GM12878 (cell line): ENCODE measurements at regions not wholly inside any gene's neighbourhood (a gene's known extent, or its start where the extent isn't known, plus 50 kb on each side); places are given as distances from the start of the nearest gene placed in this dataset.

Source experiments
- ATAC-seq: fragments of 200-7000 bp; cut with Tn5 transposase; 3 replicates; pipeline ENCODE4 v1.9.1; 2020; ENCODE audit warnings: mild to moderate bottlenecking, moderate library complexity
- BruUV-seq: library from RNA; stranded (reverse); fragments of 400-500 nt; replicated peaks from 2 replicates; lab custom pipeline; 2021; lab: Mats Ljungman, UMichigan
- CTCF ChIA-PET: fragments of 300-600 bp; sonication (Branson Sonifier 250); formaldehyde crosslinking; extraction: SDS; loops from one replicate; lab custom pipeline; 2021; ENCODE audit warnings: inconsistent platforms; lab: Yijun Ruan, JAX
- POLR2A ChIA-PET: fragments of 350-600 bp; formaldehyde crosslinking; extraction: SDS; loops from one replicate; lab custom pipeline; 2021; ENCODE audit warnings: inconsistent platforms; lab: Charles Lee
- RAD21 ChIA-PET: fragments of 300-600 bp; sonication (Branson Sonifier 250); formaldehyde crosslinking; loops from one replicate; lab custom pipeline; 2023; ENCODE audit warnings: antibody characterized with exemption; ENCODE audit not compliant: unreplicated experiment; lab: Charles Lee
- SMC1A ChIA-PET: fragments of 300-600 bp; sonication (Branson Sonifier 250); formaldehyde crosslinking; loops from one replicate; lab custom pipeline; 2023; ENCODE audit not compliant: unreplicated experiment, uncharacterized antibody; lab: Charles Lee
- DNase-seq: peaks from one replicate; pipeline ENCODE4 v3.0.0-alpha.2; 2011; ENCODE audit warnings: low read depth, low spot score
- FAIRE-seq: peaks from 3 replicates; lab custom pipeline; 2011; peaks lifted over from hg19 to GRCh38; lab: Jason Lieb, UNC
- H2AFZ ChIP-seq: 2 replicates; pipeline ENCODE4 v1.6.0; 2011; ENCODE audit warnings: low read depth, low read length, control low read depth; ENCODE audit not compliant: control insufficient read depth
- H3K27ac ChIP-seq: 2 replicates; pipeline ENCODE4 v1.5.1; 2011; ENCODE audit warnings: control low read depth; ENCODE audit not compliant: control insufficient read depth, insufficient read depth
- H3K27me3 ChIP-seq, 2 experiments: replicated peaks in 1 of 2; 2 replicates each; pipeline versions ENCODE4 v1.6.0 to v1.6.1; 2011; ENCODE audit warnings: low read length in 1 of 2; ENCODE audit not compliant: control insufficient read depth in 2 of 2, insufficient read depth in 2 of 2
- H3K36me3 ChIP-seq, 2 experiments: 2 replicates each; pipeline ENCODE4 v1.5.1; 2011; ENCODE audit warnings: low read length in 1 of 2; ENCODE audit not compliant: control insufficient read depth in 2 of 2, insufficient read depth in 2 of 2
- H3K4me1 ChIP-seq: 2 replicates; pipeline ENCODE4 v1.6.1; 2011; ENCODE audit warnings: mild to moderate bottlenecking, low read length, moderate library complexity, mixed read lengths; ENCODE audit not compliant: control insufficient read depth, insufficient read depth
- H3K4me2 ChIP-seq: 2 replicates; pipeline ENCODE4 v1.6.0; 2011; ENCODE audit warnings: control low read depth; ENCODE audit not compliant: control insufficient read depth, insufficient read depth
- H3K4me3 ChIP-seq: fragments of 200-600 bp; sonication (generic); 2 replicates; pipeline ENCODE4 v1.5.1; 2016
- H3K79me2 ChIP-seq: 2 replicates; pipeline ENCODE4 v1.6.0; 2011; ENCODE audit warnings: low read length; ENCODE audit not compliant: control insufficient read depth, insufficient read depth
- H3K9ac ChIP-seq: 2 replicates; pipeline ENCODE4 v1.8.0; 2011; ENCODE audit warnings: low read length, control low read depth, mixed read lengths; ENCODE audit not compliant: control insufficient read depth, insufficient read depth
- H3K9me3 ChIP-seq: replicated peaks from 3 replicates; pipeline ENCODE4 v1.5.1; 2011; ENCODE audit warnings: mild to moderate bottlenecking, low read length; ENCODE audit not compliant: control insufficient read depth, insufficient read depth
- H4K20me1 ChIP-seq: 2 replicates; pipeline ENCODE4 v1.6.0; 2011; ENCODE audit not compliant: control insufficient read depth, insufficient read depth
- ATF7 ChIP-seq: fragments of 450-650 bp; IDR thresholded peaks from 2 replicates; pipeline ENCODE4 v1.6.1; 2016; ENCODE audit warnings: low read depth, mild to moderate bottlenecking
- BCLAF1 ChIP-seq: fragments of 450-650 bp; IDR thresholded peaks from 2 replicates; pipeline ENCODE4 v1.6.1; 2017; ENCODE audit warnings: antibody characterized with exemption, mild to moderate bottlenecking, moderate library complexity
- BHLHE40 ChIP-seq, 2 experiments: fragments of 450-650 bp in 1 of 2; IDR thresholded peaks; 2 replicates each; pipeline ENCODE4 v1.6.1; 2011 to 2017; ENCODE audit warnings: low read depth in 2 of 2, borderline replicate concordance in 1 of 2, improper control_type of control experiment in 1 of 2, low read length in 1 of 2, mild to moderate bottlenecking in 1 of 2
- CBFB ChIP-seq: IDR thresholded peaks from 2 replicates; pipeline ENCODE4 v1.6.1; 2016; ENCODE audit warnings: antibody characterized with exemption, low read depth
- E4F1 ChIP-seq: fragments of 450-650 bp; IDR thresholded peaks from 2 replicates; pipeline ENCODE4 v1.6.1; 2018; ENCODE audit warnings: borderline replicate concordance, mild to moderate bottlenecking; ENCODE audit not compliant: partially characterized antibody
- FOXK2 ChIP-seq: fragments of 450-650 bp; IDR thresholded peaks from 2 replicates; pipeline ENCODE4 v1.6.1; 2017; ENCODE audit warnings: mild to moderate bottlenecking, moderate library complexity
- KAT2A ChIP-seq: conservative IDR thresholded peaks from 2 replicates; pipeline ENCODE4 v1.6.1; 2011; ENCODE audit warnings: low read depth, low read length; ENCODE audit not compliant: control insufficient read depth
- PKNOX1 ChIP-seq: fragments of 450-650 bp; IDR thresholded peaks from 2 replicates; pipeline ENCODE4 v1.6.1; 2016; ENCODE audit warnings: mild to moderate bottlenecking
- RB1 ChIP-seq: fragments of 450-650 bp; formaldehyde crosslinking; IDR thresholded peaks from 2 replicates; pipeline ENCODE4 v1.6.1; 2017; ENCODE audit warnings: mild to moderate bottlenecking, borderline replicate concordance
- SMAD5 ChIP-seq: IDR thresholded peaks from 2 replicates; pipeline ENCODE4 v1.6.1; 2016; ENCODE audit warnings: antibody characterized with exemption, low read depth
- ZNF24 ChIP-seq: fragments of 450-650 bp; IDR thresholded peaks from 2 replicates; pipeline ENCODE4 v1.6.1; 2017; ENCODE audit warnings: antibody characterized with exemption, mild to moderate bottlenecking
- ZNF622 ChIP-seq: fragments of 450-650 bp; IDR thresholded peaks from 2 replicates; pipeline ENCODE4 v1.6.1; 2017; ENCODE audit warnings: mild to moderate bottlenecking, inconsistent platforms
- ZSCAN29 ChIP-seq: fragments of 450-650 bp; IDR thresholded peaks from 2 replicates; pipeline ENCODE4 v1.6.1; 2017; ENCODE audit warnings: mild to moderate bottlenecking, moderate library complexity
- WGBS: methylation state at CpG from one replicate; pipeline ENCODE4 v1.1.6; 2016; ENCODE audit warnings: low lambda C conversion rate; ENCODE audit not compliant: insufficient replicate concordance, insufficient coverage; ENCODE audit errors: missing lambda C conversion rate; 5-methylcytosine and 5-hydroxymethylcytosine counted together
- in situ Hi-C: fragments of 300-500 bp; cut with MboI; formaldehyde crosslinking; loops from 9 replicates; pipeline ENCODE4 v1.14.3; 2018; ENCODE audit warnings: mixed read lengths
- intact Hi-C: fragments of 100-400 bp; cut with micrococcal nuclease; formaldehyde crosslinking; loops from one replicate; pipeline ENCODE4 v1.14.2; 2022; ENCODE audit not compliant: unreplicated experiment

DNA sequence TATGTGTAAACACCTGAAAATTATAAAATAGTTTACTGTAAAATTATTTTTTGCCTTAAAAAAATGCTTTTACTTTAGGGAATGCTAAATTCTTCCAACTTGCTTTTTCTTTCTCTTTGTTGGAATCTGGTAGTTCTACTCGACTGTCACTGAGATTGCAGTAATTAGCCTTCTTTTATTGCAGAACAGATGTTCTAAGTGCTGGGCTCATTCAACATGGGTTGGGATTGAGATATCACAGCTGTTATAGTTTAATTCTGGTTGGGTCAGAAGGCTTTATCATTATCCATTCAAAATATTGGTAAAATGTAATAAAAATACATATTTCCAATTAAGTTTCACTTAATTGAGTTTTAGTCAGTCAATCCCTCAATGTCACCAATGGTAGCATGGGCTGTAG, 686.7 kb downstream of the CDH18 start:
- no peaks in the 10 kb centered on the region for H3K27me3 ChIP-seq
- BruUV-seq: no TSS peak
- WGBS: 0% methylated on average over 1 of the region's 1 CpG
- H4K20me1 ChIP-seq: no peaks in the 10 kb centered on the region
- CTCF ChIA-PET: no interaction called here
- in situ Hi-C loops: no loop called here
- POLR2A ChIA-PET: no interaction called here
- FAIRE-seq (no peak), DNase-seq (no peak), ATAC-seq (no peak)
- no peaks in the 10 kb centered on the region for H3K9me3 ChIP-seq
- no peaks in the 10 kb centered on the region for H3K36me3 ChIP-seq
- no peaks in the 10 kb centered on the region for H3K79me2 ChIP-seq
- H3K4me3 ChIP-seq: no peak overlapping the region
- no peaks in the 10 kb centered on the region for H3K4me1 ChIP-seq
- RAD21 ChIA-PET: no interaction called here
- H3K4me2 ChIP-seq: no peak overlapping the region
- no peak overlapping the region for H3K27ac ChIP-seq
- intact Hi-C loops: no loop called here
- H3K9ac ChIP-seq: no peak overlapping the region
- no peak overlapping the region for H2AFZ ChIP-seq
- TF ChIP-seq E4F1: no peak
- no peak for TF ChIP-seq FOXK2
- no peak for TF ChIP-seq ZNF622
- TF ChIP-seq CBFB: no peak
- no peak for TF ChIP-seq ZNF24
- no peak for TF ChIP-seq SMAD5
- TF ChIP-seq ZSCAN29: no peak
- TF ChIP-seq PKNOX1: no peak
- no peak for TF ChIP-seq ATF7
- no peak for TF ChIP-seq RB1
- no peak for TF ChIP-seq BCLAF1
- TF ChIP-seq KAT2A: no peak
- no peak for TF ChIP-seq BHLHE40 (IDR thresholded peaks at IDR 0.05; ENCODE audit: borderline replicate concordance in 1 of 2, low read depth in 2 of 2, low read length in 1 of 2)
- SMC1A ChIA-PET: no interaction called here
